Lower lobe of right lung (tissue), 2 donors: ENCODE measurements at regions not wholly inside any gene's neighbourhood (a gene's known extent, or its start where the extent isn't known, plus 50 kb on each side); places are given as distances from the start of the nearest gene placed in this dataset.

ENCODE experiments used
- ATAC-seq, 2 donors: fragments of 200-7000 bp; cut with Tn5 transposase; one replicate each; pipeline ENCODE4 v1.9.1; 2020 to 2022; ENCODE audit warnings: mild to moderate bottlenecking in 2 of 2, moderate library complexity in 2 of 2
- DNase-seq: peaks from one replicate; pipeline ENCODE4 v3.0.0-alpha.2; 2020
- H3K27ac ChIP-seq: fragments of 200-600 bp; one replicate; pipeline ENCODE4 v1.8.0; 2022
- H3K27me3 ChIP-seq: fragments of 200-600 bp; one replicate; pipeline ENCODE4 v1.8.0; 2022; ENCODE audit warnings: low read depth
- H3K36me3 ChIP-seq: fragments of 200-600 bp; one replicate; pipeline ENCODE4 v1.8.0; 2022; ENCODE audit warnings: mild to moderate bottlenecking
- H3K4me1 ChIP-seq: fragments of 200-600 bp; one replicate; pipeline ENCODE4 v1.8.0; 2022
- H3K4me3 ChIP-seq: fragments of 200-600 bp; one replicate; pipeline ENCODE4 v1.8.0; 2022; ENCODE audit warnings: mild to moderate bottlenecking
- H3K9me3 ChIP-seq: fragments of 200-600 bp; one replicate; pipeline ENCODE4 v1.8.0; 2022
- intact Hi-C: fragments of 100-400 bp; cut with DNase I; formaldehyde crosslinking; loops from one replicate; pipeline ENCODE4 v1.11.0; 2022
- TF ChIP-seq, protein P1 (sequence below): fragments of 200-600 bp; IDR thresholded peaks from one replicate; pipeline ENCODE4 v1.8.0; 2022; ENCODE audit warnings: antibody characterized with exemption, mild to moderate bottlenecking
- donor health status: DM: no; HTN: yes; CAD: no; lungs with severe emphysema.

DNA sequence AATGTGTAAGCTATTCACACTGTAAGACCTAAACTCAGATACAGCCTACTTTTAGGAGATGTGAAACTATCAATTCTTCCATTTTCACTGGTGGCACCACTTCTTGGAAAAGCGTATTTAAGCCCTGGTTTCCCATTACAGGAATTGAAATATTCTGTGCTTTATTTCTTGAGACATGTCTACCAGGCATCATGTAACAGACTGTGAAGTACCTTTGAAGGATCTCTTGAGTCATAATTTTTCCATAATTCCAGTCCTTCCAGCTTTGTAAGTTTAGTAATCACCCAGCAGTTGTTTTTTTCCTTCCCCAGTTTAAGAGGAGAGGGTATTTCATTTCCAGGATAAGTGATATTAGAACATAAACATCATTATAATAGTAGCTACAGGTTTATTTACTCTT, 186.0 kb upstream of the PRPS1L1 start:
- intact Hi-C loops = no loop called here
- H3K36me3 ChIP-seq = no peaks in the 10 kb centered on the region
- TF ChIP-seq, protein P1, sequence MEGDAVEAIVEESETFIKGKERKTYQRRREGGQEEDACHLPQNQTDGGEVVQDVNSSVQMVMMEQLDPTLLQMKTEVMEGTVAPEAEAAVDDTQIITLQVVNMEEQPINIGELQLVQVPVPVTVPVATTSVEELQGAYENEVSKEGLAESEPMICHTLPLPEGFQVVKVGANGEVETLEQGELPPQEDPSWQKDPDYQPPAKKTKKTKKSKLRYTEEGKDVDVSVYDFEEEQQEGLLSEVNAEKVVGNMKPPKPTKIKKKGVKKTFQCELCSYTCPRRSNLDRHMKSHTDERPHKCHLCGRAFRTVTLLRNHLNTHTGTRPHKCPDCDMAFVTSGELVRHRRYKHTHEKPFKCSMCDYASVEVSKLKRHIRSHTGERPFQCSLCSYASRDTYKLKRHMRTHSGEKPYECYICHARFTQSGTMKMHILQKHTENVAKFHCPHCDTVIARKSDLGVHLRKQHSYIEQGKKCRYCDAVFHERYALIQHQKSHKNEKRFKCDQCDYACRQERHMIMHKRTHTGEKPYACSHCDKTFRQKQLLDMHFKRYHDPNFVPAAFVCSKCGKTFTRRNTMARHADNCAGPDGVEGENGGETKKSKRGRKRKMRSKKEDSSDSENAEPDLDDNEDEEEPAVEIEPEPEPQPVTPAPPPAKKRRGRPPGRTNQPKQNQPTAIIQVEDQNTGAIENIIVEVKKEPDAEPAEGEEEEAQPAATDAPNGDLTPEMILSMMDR = no peak
- H3K9me3 ChIP-seq = no peaks in the 10 kb centered on the region
- no peak overlapping the region for H3K4me3 ChIP-seq
- H3K27ac ChIP-seq = no peak overlapping the region
- peaks cover 8% of the 10 kb centered on the region for H3K4me1 ChIP-seq
- no peak for ATAC-seq
- no peaks in the 10 kb centered on the region for H3K27me3 ChIP-seq
- DNase-seq = no peak

DNA sequence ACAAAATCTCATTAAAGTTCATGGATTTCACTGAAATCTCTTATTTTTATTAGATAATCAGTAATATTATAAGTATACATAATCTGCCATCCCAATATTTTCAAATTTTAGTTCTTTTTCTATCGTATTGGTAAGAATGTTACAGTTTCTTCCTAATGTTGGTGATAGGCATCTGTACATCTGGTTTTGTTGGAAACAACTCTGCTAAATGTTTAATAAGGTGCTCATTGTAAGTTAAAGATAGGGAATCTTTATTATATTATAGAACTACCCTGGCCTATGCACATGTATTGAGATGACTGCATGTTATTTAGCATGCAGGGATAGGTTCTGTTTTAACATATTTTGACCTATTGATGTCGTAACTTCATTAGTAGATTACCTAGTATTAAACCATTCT, 188.6 kb upstream of the PRPS1L1 start:
- ATAC-seq (no peak), DNase-seq (no peak)
- TF ChIP-seq, protein P1 = no peak
- intact Hi-C loops = no loop called here
- Histone ChIP-seq H3K4me1 (peaks cover 8% of the 10 kb centered on the region), H3K36me3 (no peaks in the 10 kb centered on the region), H3K4me3 (no peak overlapping the region), H3K27ac (no peak overlapping the region), H3K27me3 (no peaks in the 10 kb centered on the region), H3K9me3 (no peaks in the 10 kb centered on the region)

DNA sequence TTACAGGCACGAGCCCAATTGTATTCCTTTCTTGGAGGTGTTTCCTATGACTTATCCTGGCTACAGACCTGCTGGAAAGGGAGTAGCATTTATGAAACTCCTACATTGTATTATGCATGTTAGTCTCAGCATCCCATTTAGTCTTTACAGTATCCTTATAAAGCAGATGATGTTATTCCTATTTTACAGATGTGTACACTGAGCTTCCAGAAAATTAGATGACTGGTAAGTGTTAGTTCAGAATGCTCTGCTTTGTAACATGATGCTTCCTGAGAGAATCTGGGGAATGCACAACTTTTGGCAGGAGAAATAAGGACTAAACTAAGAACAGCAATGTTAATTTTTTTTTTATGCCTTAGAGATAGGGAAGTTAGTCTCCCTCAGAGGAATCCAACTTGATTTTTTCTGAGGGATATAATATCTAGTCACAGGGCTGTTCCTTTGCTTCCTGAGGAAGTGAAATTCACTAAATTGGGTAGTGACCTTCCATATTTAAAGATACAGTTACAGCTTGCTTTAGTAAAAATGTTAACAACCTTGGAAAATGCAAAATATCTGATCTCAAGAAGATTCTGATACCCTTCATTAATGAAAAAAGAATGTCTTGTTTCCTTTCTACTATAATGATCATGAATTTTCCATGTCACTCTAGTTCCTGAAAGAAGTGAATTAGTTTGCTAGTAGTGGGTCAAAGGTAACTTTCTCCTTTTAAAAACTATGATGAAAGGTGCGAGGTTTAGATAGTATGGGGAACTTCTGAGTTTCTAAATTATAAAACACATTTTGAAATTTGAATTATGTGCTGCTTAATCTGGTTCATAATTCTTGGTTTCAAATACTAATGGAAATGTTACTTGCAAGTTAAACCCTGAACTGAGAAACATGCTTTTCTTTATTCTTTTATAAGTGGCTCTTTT, 194.0 kb upstream of the PRPS1L1 start:
- no peaks in the 10 kb centered on the region for H3K4me1 ChIP-seq
- no peaks in the 10 kb centered on the region for H3K27me3 ChIP-seq
- no peaks in the 10 kb centered on the region for H3K36me3 ChIP-seq
- ATAC-seq (peak; percentile 59 to 70), DNase-seq (no peak)
- no peaks in the 10 kb centered on the region for H3K9me3 ChIP-seq
- intact Hi-C loops = no loop called here
- H3K4me3 ChIP-seq = no peak overlapping the region
- H3K27ac ChIP-seq = no peak overlapping the region
- TF ChIP-seq, protein P1 = no peak

DNA sequence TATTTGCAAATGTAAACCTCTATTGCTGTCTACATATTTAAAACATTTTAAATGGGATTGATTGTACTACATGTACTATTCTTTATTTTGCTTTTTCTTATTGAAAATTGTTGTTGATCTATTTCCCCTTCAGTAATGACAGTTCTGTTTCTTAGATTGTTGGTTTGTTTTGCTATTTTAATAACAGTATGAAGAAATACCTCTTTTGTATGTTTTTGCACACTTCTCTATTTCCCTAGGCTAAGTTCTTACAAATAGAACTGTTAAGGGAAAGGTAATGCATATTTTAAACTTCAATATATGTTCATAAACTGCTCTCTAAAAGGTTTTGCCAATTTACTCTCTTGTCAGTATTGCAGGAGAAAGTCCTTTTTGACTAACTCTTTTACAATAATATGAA, 195.0 kb upstream of the PRPS1L1 start:
- no peaks in the 10 kb centered on the region for H3K36me3 ChIP-seq
- no peaks in the 10 kb centered on the region for H3K9me3 ChIP-seq
- no peak overlapping the region for H3K4me3 ChIP-seq
- no peak for ATAC-seq
- intact Hi-C loops = no loop called here
- H3K4me1 ChIP-seq = no peaks in the 10 kb centered on the region
- H3K27ac ChIP-seq = no peak overlapping the region
- TF ChIP-seq, protein P1 = no peak
- no peak for DNase-seq
- H3K27me3 ChIP-seq = no peaks in the 10 kb centered on the region

DNA sequence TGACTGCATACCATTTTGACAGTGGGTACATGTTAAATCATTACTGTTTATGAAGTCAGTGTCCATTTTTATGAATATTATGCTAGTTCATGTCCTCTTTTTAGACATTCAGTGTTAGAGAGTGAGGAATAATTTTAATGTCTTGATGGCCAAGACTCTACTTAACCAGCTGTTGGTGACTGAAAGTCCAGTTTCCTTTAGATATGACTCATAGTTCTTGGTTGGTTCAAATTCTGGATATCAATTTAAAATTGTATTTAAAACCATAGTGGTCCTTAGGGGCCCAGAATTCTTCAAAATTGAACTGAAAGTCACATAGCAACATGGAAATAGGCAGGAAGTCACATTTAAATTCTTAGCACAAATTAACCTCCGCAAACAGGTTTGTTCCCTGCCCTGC, 196.5 kb upstream of the PRPS1L1 start:
- H3K27ac ChIP-seq = no peak overlapping the region
- H3K36me3 ChIP-seq = no peaks in the 10 kb centered on the region
- H3K9me3 ChIP-seq = no peaks in the 10 kb centered on the region
- ATAC-seq = no peak
- H3K27me3 ChIP-seq = no peaks in the 10 kb centered on the region
- no peak for DNase-seq
- H3K4me1 ChIP-seq = no peaks in the 10 kb centered on the region
- no peak overlapping the region for H3K4me3 ChIP-seq
- intact Hi-C loops = no loop called here
- TF ChIP-seq, protein P1 = no peak
